ENCODE measurements at regions not wholly inside any gene's neighbourhood (a gene's known extent, or its start where the extent isn't known, plus 50 kb on each side); places are given as distances from the start of the nearest gene placed in this dataset.

GRCh38 chr5:67266654-67267350 is 70.2 kb upstream of the CD180 start:
- ATAC-seq = no peak

DNA sequence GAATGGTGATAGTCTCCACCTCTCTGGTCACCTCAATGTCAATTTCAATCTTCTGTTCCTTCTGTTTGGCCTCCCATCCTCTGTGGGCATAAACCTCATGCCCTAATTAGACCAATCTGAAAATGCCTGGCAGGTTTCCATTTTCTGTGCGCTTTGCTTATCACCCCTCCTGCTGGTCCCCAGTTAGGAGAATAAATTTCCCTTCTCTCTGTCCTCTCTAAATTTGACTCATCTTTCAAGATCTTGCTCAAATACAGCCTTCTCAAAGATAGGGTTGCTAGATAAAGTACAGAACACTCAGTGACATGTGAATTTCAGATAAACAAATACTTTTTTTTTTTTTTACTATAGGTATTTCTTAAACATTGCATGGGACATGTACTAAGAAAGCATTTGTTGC is 69.4 kb upstream of the CD180 start:
- ATAC-seq (no peak), DNase-seq (no peak)

More at GRCh38 chr5:67266654-67267350, 70.2 kb upstream of the CD180 start:
- DNase-seq = no peak

DNA sequence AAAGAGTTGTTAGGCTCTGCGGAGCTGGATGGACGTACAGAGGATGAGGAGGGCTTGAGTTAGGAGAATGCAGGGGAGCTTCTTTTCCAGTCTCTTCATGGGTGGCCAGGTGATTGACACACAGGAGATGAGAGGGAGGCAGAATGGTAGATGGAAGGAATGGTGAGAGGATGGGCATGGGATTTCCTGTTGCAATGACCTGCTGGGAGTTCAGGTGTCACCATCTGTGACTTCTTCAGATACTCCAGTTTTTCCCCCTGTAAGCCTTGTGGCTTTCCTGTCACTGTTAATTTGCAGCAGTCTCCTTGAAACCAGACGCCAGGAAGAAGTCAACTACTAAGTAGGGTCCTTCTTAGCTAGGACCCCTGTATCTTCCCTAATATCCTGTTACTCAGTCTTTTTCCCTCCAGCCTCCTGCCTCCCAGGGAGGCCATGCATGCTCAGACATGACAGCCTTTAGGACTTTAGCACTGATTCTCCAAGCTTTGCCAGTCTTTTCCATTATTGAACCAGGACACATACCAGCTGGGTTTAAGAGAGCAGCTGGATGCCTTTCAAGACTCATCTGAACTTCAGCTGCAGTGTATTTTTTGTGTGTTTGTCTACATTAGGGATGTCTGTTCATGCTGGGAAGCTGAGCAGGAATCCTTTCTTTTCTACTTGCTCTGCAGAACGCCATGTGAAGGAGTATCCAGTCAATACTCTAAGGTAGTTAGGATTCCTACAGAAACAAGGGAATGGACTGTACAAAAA is 67.2 kb upstream of the CD180 start:
- no peak for DNase-seq
- no peak for ATAC-seq

- ATAC-seq (no peak), DNase-seq (no peak)
Observed at GRCh38 chr5:67262956-67263355, 66.4 kb upstream of the CD180 start.

GRCh38 chr5:67262206-67262605 is 65.6 kb upstream of the CD180 start:
- no peak for DNase-seq
- no peak for ATAC-seq

DNA sequence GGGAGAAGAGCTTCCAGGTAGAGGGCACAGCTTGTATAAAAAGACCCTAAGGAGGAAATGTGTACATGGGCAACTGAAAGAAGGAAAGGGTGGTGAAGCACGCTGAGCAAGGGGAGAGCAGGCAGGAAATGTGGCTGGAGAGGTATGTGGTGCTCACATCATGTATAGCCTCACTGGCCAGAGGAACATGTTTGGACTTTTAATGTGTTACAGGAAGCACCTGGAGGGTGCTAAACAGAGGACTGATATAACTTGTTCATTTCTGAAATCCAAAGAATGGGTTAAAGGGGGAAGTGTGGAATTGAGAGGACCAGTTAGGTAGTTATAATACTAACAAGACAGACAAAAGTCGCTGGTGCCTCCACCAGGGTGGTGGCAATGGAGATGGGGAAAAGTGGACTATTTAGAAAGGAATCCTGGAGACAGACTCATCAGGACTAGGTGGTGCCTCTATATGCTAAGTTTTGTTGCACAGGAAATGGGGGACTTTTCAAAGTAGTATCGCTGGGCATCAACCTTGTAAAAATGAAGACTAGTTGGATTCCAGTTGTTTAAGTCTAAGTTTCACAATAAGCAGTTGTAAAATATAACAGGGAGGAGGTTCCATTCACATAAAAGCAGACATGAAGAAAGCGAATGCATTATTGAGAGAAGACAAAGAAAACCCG is 63.1 kb upstream of the CD180 start:
- DNase-seq = no peak

GRCh38 chr5:67257500-67257899 is 60.9 kb upstream of the CD180 start:
- DNase-seq = no peak
- ATAC-seq = no peak

More for the DNA sequence above, 63.1 kb upstream of the CD180 start:
- no peak for ATAC-seq

- DNase-seq (no peak), ATAC-seq (no peak)
Observed at GRCh38 chr5:67257077-67257476, 60.5 kb upstream of the CD180 start.

DNA sequence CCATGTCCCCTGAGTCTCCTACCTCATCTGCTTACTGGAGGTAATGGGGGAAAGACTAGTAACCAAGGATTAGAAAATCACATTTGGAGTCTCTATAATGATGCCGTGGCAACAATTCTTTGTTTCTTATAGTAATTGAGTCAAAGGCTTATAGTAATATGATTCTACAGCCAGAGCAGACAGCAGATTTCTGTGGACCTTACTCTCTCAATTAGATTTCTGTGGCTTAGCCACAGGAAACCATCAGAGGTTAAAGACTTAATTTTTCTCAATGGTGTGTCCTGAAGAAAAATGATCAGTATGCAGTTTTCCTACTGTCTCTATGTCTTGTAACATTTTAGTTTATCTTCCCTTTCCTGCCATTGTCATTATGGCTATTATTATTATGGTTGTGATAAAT is 59.3 kb upstream of the CD180 start:
- ATAC-seq = no peak
- no peak for DNase-seq

DNA sequence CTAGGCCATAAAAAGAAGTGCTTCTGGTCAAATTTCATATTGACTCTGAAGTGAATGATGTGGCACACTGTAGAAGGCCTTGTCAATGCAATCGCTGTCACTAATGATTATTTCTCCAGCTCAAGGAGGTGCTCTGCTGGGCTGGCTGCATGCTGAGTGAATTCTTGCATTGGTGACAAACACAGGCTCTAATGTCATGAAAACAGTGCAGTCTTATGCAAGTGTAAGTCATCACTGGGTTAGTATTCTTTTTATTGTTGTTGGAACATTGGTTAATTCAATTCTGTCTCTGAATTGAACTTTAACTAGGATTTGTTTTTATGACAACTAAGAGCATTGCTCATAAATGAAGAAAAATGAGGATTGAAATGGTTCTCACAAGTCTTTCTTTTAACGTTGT is 57.3 kb upstream of the CD180 start:
- no peak for DNase-seq

DNA sequence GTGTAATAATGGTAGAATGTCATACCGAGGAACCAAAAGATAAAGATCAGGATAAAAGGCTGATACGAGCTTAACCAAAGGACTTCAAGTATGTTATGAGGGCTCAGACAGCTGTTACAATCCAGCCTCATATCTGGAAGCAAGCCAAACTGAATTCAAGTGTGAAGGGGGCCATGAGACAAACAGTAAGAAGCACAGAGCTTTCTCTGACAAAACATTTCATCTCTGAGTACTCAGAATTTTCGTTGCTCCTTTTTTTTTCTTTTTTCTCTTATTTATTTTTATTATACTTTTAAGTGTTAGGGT is 52.9 kb upstream of the CD180 start:
- no peak for ATAC-seq
- no peak for DNase-seq

More for the DNA sequence above, 57.3 kb upstream of the CD180 start:
- ATAC-seq = no peak

GRCh38 chr5:67248703-67249589 is 52.3 kb upstream of the CD180 start:
- no peak for ATAC-seq
- DNase-seq = no peak

DNA sequence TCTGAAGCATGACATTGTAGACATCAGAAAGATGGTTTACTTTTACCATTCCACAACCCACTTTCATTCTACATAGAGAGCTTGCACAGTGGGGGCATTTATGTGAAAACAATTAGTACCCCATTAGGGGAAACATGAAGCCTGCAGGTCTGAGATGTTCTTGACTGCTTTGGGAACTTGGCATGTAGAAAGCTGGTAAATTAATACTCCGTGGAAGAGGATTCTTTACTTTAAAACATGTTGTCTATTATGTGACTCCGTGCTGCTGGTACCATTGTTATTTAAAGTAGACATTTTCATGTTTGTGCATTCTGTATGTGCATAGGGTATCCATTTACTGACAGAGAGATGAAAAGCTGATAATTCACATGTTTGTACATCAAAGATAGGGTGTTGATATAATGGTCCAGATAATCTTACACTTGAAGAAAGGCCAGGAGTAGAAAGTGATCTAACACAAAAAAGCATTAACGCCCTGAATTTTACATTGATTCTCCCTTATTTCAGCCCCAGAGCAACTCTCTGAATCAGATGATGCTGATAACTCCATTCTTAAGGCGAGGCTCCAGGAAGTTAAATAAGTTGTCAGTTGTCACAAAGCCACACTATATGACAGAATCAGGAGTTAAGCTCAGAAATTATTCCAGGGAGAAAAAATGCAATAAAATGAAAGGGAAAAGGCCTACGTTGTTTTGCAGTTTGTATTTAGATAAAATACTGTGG is 50.1 kb upstream of the CD180 start:
- DNase-seq (no peak), ATAC-seq (no peak)

Data from stimulated activated naive CD8-positive, alpha-beta T cell treated with anti-CD3 and anti-CD28 coated beads, Interleukin-15, Interleukin-2, amounts not matched to agents 100 U/mL and 50 U/mL, for 24 hours (primary cell).